ENCODE measurements at regions not wholly inside any gene's neighbourhood (a gene's known extent, or its start where the extent isn't known, plus 50 kb on each side); places are given as distances from the start of the nearest gene placed in this dataset.

- Histone ChIP-seq H3K27me3 (ENCODE audit: low read depth) (no peaks in the 10 kb centered on the region), H3K36me3 (no peaks in the 10 kb centered on the region), H3K9me3 (replicated peaks) (no peaks in the 10 kb centered on the region), H3K4me1 (no peaks in the 10 kb centered on the region), H3K27ac (replicated peaks) (no peak overlapping the region), H3K4me3 (no peak overlapping the region)
- intact Hi-C loops (cut with micrococcal nuclease) = no loop called here
- TF ChIP-seq CTCF (IDR thresholded peaks at IDR 0.05; ENCODE audit: borderline replicate concordance) = no peak
- no peak for DNase-seq
Observed at GRCh38 chr3:161600173-161600572, 103.6 kb downstream of the OTOL1 start.

GRCh38 chr3:161602475-161602874 lies 105.9 kb downstream of the OTOL1 start:
- no peak overlapping the region for H3K27ac ChIP-seq (replicated peaks)
- no peaks in the 10 kb centered on the region for H3K36me3 ChIP-seq
- H3K4me1 ChIP-seq = no peaks in the 10 kb centered on the region
- H3K4me3 ChIP-seq = no peak overlapping the region
- no peaks in the 10 kb centered on the region for H3K9me3 ChIP-seq (replicated peaks)
- DNase-seq = no peak
- intact Hi-C loops (cut with micrococcal nuclease) = no loop called here
- TF ChIP-seq CTCF (IDR thresholded peaks at IDR 0.05; ENCODE audit: borderline replicate concordance) = no peak
- no peaks in the 10 kb centered on the region for H3K27me3 ChIP-seq (ENCODE audit: low read depth)

- intact Hi-C loops (cut with micrococcal nuclease) = no loop called here
- H3K4me3 ChIP-seq = no peak overlapping the region
Observed at GRCh38 chr3:161602918-161603317, 106.3 kb downstream of the OTOL1 start.

DNA sequence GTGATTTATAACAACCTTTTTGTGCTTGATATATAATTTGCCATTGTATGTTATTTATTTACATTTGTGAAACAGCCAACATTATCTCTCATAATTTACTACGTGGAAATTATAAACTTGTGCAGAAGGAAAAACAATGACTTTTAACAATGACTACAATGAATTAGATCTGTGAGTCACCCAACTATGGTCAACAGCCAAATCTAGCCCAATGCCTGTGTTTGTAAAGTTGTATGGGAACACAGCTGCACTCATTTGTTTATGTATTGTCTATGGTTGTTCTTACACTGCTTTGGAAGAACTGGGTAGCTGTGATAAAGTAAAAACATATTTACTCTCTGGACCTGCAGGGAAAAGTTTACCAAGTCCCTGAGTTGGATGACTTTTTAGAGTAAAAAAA lies 110.4 kb downstream of the OTOL1 start:
- no peak for DNase-seq
- Histone ChIP-seq H3K9me3 (replicated peaks) (peaks cover 15% of the 10 kb centered on the region), H3K4me1 (no peaks in the 10 kb centered on the region), H3K36me3 (no peaks in the 10 kb centered on the region), H3K27me3 (ENCODE audit: low read depth) (no peaks in the 10 kb centered on the region), H3K27ac (replicated peaks) (no peak overlapping the region), H3K4me3 (no peak overlapping the region)
- no peak for TF ChIP-seq CTCF (IDR thresholded peaks at IDR 0.05; ENCODE audit: borderline replicate concordance)
- intact Hi-C loops (cut with micrococcal nuclease) = no loop called here

More at GRCh38 chr3:161602918-161603317, 106.3 kb downstream of the OTOL1 start:
- H3K27ac ChIP-seq (replicated peaks) = no peak overlapping the region
- H3K36me3 ChIP-seq = no peaks in the 10 kb centered on the region
- no peaks in the 10 kb centered on the region for H3K27me3 ChIP-seq (ENCODE audit: low read depth)
- H3K4me1 ChIP-seq = no peaks in the 10 kb centered on the region
- DNase-seq = no peak
- no peaks in the 10 kb centered on the region for H3K9me3 ChIP-seq (replicated peaks)
- TF ChIP-seq CTCF (IDR thresholded peaks at IDR 0.05; ENCODE audit: borderline replicate concordance) = no peak

DNA sequence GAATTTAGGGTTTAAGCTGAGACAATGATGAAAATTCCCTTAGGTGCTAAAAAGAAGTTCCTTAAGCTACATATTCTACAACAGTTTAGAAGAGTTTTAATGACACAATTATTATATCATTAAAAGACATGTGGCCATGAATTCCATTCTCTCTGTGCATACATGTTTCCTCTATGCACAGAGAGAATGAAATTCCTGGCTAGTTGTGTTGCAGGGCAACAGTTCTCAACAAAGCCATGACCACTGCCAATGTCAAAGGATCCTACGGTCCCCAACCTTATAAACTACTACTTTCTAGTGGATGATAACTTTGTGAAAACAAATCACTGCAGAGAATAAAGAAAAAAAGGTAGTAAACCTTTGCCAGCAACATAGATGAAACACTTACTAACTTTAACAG lies 122.7 kb downstream of the OTOL1 start:
- Histone ChIP-seq H3K9me3 (replicated peaks) (peaks cover 13% of the 10 kb centered on the region), H3K4me3 (no peak overlapping the region), H3K36me3 (no peaks in the 10 kb centered on the region), H3K4me1 (no peaks in the 10 kb centered on the region), H3K27ac (replicated peaks) (no peak overlapping the region), H3K27me3 (ENCODE audit: low read depth) (no peaks in the 10 kb centered on the region)
- TF ChIP-seq CTCF (IDR thresholded peaks at IDR 0.05; ENCODE audit: borderline replicate concordance) = no peak
- intact Hi-C loops (cut with micrococcal nuclease) = no loop called here
- no peak for DNase-seq

DNA sequence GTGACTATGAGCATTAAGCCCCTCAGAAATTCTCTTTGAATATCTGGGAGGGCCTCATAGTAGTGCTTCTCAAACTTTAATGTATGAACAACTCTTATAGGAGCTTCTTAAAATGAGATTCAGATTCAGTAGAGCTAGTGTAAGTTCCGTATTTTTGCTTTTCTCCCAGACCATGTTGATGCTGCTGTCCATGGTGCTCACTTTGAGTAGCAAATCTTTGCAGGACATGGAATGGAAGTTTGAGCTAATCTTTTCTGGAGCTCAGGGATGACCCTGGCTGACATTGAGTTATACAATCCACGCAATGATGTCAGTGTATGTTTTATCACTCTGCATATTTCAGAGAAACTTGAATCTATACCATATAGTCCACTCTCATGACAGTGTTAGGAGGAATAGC lies 134.2 kb downstream of the OTOL1 start:
- intact Hi-C loops (cut with micrococcal nuclease) = no loop called here
- DNase-seq = no peak
- Histone ChIP-seq H3K27ac (replicated peaks) (no peak overlapping the region), H3K4me3 (no peak overlapping the region), H3K27me3 (ENCODE audit: low read depth) (no peaks in the 10 kb centered on the region), H3K9me3 (replicated peaks) (peaks cover 6% of the 10 kb centered on the region), H3K36me3 (no peaks in the 10 kb centered on the region), H3K4me1 (no peaks in the 10 kb centered on the region)
- TF ChIP-seq CTCF (IDR thresholded peaks at IDR 0.05; ENCODE audit: borderline replicate concordance) = no peak
